GM12878 (cell line): ENCODE measurements at regions not wholly inside any gene's neighbourhood (a gene's known extent, or its start where the extent isn't known, plus 50 kb on each side); places are given as distances from the start of the nearest gene placed in this dataset.

Experiments
- EGR1 ChIP-seq, 2 experiments: IDR thresholded peaks; 1 replicate in 1 of 2; 2 replicates in 1 of 2; pipeline ENCODE4 v1.6.1; 2011 to 2012; ENCODE audit warnings: low read depth in 2 of 2, low read length in 2 of 2, borderline replicate concordance in 1 of 2, mild to moderate bottlenecking in 1 of 2, moderate library complexity in 1 of 2
- ETV6 ChIP-seq, 2 experiments: fragments of 450-650 bp in 1 of 2; IDR thresholded peaks in 1 of 2; conservative IDR thresholded peaks in 1 of 2; 2 replicates each; pipeline ENCODE4 v1.6.1; 2014; ENCODE audit warnings: antibody characterized with exemption in 1 of 2, borderline replicate concordance in 1 of 2, low read depth in 1 of 2, mild to moderate bottlenecking in 1 of 2, moderate library complexity in 1 of 2
- FOS ChIP-seq: IDR thresholded peaks from 3 replicates; pipeline ENCODE4 v1.6.1; 2011; ENCODE audit warnings: borderline replicate concordance; ENCODE audit not compliant: insufficient read length; ENCODE audit errors: extremely low read depth
- FOXM1 ChIP-seq: IDR thresholded peaks from 2 replicates; pipeline ENCODE4 v1.6.1; 2012; ENCODE audit warnings: low read depth, mild to moderate bottlenecking, inconsistent platforms, low read length, moderate library complexity
- HDAC6 ChIP-seq: fragments of 200-600 bp; sonication (generic); IDR thresholded peaks from one replicate; pipeline ENCODE4 v1.8.0; 2017; ENCODE audit warnings: antibody characterized with exemption; ENCODE audit not compliant: unreplicated experiment
- IRF5 ChIP-seq: fragments of 450-650 bp; IDR thresholded peaks from 2 replicates; pipeline ENCODE4 v1.6.1; 2017; ENCODE audit warnings: borderline replicate concordance
- JUNB ChIP-seq: IDR thresholded peaks from 2 replicates; pipeline ENCODE4 v1.6.1; 2016; ENCODE audit warnings: antibody characterized with exemption, mild to moderate bottlenecking
- PAX5 ChIP-seq: IDR thresholded peaks from 2 replicates; pipeline ENCODE4 v1.6.1; 2011; ENCODE audit warnings: low read depth, low read length, borderline replicate concordance
- RB1 ChIP-seq: fragments of 450-650 bp; formaldehyde crosslinking; IDR thresholded peaks from 2 replicates; pipeline ENCODE4 v1.6.1; 2017; ENCODE audit warnings: mild to moderate bottlenecking, borderline replicate concordance
- SIX5 ChIP-seq: IDR thresholded peaks from 2 replicates; pipeline ENCODE4 v1.6.1; 2011; ENCODE audit warnings: mild to moderate bottlenecking, low read depth, low read length, moderate library complexity; ENCODE audit not compliant: severe bottlenecking
- SMARCA5 ChIP-seq: fragments of 450-650 bp; IDR thresholded peaks from 2 replicates; pipeline ENCODE4 v1.6.1; 2017; ENCODE audit warnings: mild to moderate bottlenecking
- SRF ChIP-seq, 2 experiments: IDR thresholded peaks; 2 replicates each; pipeline ENCODE4 v1.6.1; 2011; ENCODE audit warnings: low read depth in 2 of 2, low read length in 2 of 2, mild to moderate bottlenecking in 1 of 2, moderate library complexity in 1 of 2
- TARDBP ChIP-seq: IDR thresholded peaks from 2 replicates; pipeline ENCODE4 v1.6.1; 2016; ENCODE audit warnings: borderline replicate concordance
- ZSCAN29 ChIP-seq: fragments of 450-650 bp; IDR thresholded peaks from 2 replicates; pipeline ENCODE4 v1.6.1; 2017; ENCODE audit warnings: mild to moderate bottlenecking, moderate library complexity
- TF ChIP-seq, protein P1 (sequence below): fragments of 450-650 bp; IDR thresholded peaks from 2 replicates; pipeline ENCODE4 v1.6.1; 2017; ENCODE audit warnings: mild to moderate bottlenecking, low read depth, inconsistent platforms; ENCODE audit not compliant: poor library complexity, severe bottlenecking
- TF ChIP-seq, protein P2 (sequence below): IDR thresholded peaks from 2 replicates; pipeline ENCODE4 v1.6.1; 2012; ENCODE audit warnings: low read depth, low read length, improper control_type of control experiment
- TF ChIP-seq, protein P3 (sequence below): fragments of 450-650 bp; IDR thresholded peaks from 2 replicates; pipeline ENCODE4 v1.6.1; 2017; ENCODE audit warnings: mild to moderate bottlenecking, moderate library complexity

- TF ChIP-seq SIX5 (no peak), ETV6 (conservative IDR thresholded peaks at IDR 0.05 in 1 of 2, IDR thresholded peaks at IDR 0.05 in 1 of 2; ENCODE audit: borderline replicate concordance in 1 of 2, low read depth in 1 of 2) (no peak), HDAC6 (no peak), FOS (no peak), SMARCA5 (no peak), ZSCAN29 (peak; percentile 85; the same call in 1 of the 2 replicates), TARDBP (no peak), RB1 (peak; percentile 48; the same call in 1 of the 2 replicates), JUNB (no peak), FOXM1 (no peak), PAX5 (peak; percentile 48; the same call in 1 of the 2 replicates), SRF (IDR thresholded peaks at IDR 0.05; ENCODE audit: low read depth in 2 of 2, low read length in 2 of 2) (no peak), IRF5 (no peak), EGR1 (IDR thresholded peaks at IDR 0.05; ENCODE audit: borderline replicate concordance in 1 of 2, low read depth in 2 of 2, low read length in 2 of 2) (peak; percentile 48 to 98)
- TF ChIP-seq, protein P1, sequence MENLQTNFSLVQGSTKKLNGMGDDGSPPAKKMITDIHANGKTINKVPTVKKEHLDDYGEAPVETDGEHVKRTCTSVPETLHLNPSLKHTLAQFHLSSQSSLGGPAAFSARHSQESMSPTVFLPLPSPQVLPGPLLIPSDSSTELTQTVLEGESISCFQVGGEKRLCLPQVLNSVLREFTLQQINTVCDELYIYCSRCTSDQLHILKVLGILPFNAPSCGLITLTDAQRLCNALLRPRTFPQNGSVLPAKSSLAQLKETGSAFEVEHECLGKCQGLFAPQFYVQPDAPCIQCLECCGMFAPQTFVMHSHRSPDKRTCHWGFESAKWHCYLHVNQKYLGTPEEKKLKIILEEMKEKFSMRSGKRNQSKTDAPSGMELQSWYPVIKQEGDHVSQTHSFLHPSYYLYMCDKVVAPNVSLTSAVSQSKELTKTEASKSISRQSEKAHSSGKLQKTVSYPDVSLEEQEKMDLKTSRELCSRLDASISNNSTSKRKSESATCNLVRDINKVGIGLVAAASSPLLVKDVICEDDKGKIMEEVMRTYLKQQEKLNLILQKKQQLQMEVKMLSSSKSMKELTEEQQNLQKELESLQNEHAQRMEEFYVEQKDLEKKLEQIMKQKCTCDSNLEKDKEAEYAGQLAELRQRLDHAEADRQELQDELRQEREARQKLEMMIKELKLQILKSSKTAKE, result peak; percentile 96
- TF ChIP-seq, protein P2, sequence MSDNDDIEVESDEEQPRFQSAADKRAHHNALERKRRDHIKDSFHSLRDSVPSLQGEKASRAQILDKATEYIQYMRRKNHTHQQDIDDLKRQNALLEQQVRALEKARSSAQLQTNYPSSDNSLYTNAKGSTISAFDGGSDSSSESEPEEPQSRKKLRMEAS, result peak; percentile 95
- TF ChIP-seq, protein P3, sequence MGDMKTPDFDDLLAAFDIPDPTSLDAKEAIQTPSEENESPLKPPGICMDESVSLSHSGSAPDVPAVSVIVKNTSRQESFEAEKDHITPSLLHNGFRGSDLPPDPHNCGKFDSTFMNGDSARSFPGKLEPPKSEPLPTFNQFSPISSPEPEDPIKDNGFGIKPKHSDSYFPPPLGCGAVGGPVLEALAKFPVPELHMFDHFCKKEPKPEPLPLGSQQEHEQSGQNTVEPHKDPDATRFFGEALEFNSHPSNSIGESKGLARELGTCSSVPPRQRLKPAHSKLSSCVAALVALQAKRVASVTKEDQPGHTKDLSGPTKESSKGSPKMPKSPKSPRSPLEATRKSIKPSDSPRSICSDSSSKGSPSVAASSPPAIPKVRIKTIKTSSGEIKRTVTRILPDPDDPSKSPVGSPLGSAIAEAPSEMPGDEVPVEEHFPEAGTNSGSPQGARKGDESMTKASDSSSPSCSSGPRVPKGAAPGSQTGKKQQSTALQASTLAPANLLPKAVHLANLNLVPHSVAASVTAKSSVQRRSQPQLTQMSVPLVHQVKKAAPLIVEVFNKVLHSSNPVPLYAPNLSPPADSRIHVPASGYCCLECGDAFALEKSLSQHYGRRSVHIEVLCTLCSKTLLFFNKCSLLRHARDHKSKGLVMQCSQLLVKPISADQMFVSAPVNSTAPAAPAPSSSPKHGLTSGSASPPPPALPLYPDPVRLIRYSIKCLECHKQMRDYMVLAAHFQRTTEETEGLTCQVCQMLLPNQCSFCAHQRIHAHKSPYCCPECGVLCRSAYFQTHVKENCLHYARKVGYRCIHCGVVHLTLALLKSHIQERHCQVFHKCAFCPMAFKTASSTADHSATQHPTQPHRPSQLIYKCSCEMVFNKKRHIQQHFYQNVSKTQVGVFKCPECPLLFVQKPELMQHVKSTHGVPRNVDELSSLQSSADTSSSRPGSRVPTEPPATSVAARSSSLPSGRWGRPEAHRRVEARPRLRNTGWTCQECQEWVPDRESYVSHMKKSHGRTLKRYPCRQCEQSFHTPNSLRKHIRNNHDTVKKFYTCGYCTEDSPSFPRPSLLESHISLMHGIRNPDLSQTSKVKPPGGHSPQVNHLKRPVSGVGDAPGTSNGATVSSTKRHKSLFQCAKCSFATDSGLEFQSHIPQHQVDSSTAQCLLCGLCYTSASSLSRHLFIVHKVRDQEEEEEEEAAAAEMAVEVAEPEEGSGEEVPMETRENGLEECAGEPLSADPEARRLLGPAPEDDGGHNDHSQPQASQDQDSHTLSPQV, result 0 out of 2 replicates have a peak, but pooled peaks have one; percentile 58
Observed at GRCh38 chr14:73771848-73772638, 57.9 kb upstream of the PNMA1 start (continued).
